ENCODE measurements at regions not wholly inside any gene's neighbourhood (a gene's known extent, or its start where the extent isn't known, plus 50 kb on each side); places are given as distances from the start of the nearest gene placed in this dataset.
"Not testable (repeated sequence)": the region's sequence is repeated elsewhere in the genome, so short reads cannot be mapped to it uniquely, and the experiment has no call there.

DNA sequence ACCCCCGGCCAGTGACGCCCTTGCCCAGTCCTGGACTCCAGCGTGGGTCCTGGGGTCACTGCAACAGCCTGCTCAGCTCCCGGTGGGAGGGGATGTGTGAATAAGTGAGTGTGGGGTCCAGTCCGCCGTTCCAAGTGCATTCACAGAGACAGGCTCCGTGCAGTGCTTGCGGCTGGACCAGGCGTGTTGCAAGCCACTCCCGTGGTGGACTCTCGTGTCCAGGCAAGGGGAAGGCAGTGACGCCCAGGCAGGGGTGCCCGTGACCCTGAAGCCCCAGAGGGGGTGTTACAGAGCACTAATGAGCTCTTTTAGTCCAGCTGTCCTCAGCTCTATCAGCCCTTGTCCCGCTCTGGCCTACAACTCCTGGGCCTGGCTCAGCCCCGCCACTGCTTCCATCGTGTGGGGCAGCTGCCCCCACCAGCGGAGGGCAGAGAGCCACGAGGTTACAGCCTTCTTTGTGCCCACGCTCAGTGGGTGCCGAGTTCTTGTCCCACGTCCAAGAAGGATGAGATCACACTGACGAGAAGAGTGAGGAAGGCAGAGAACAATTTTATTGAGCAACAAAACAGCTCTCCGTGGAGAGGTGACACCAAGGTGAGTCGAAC, 1807.5 kb downstream of the LRRC4C start:
- Histone ChIP-seq H3K4me3 (ENCODE audit: low read length) (no peak overlapping the region), H2BK120ac (ENCODE audit: low read depth, low read length) (no peak overlapping the region), H3K79me1 (ENCODE audit: low read length) (no peaks in the 10 kb centered on the region), H2BK5ac (ENCODE audit: low read length) (no peak overlapping the region), H4K8ac (ENCODE audit: low read depth, low read length) (no peak overlapping the region), H3K27me3 (ENCODE audit: insufficient read depth, low read length, poor library complexity) (no peaks in the 10 kb centered on the region), H3K4ac (ENCODE audit: low read depth, low read length) (no peak overlapping the region), H3K9ac (ENCODE audit: low read length) (no peak overlapping the region), H3K18ac (ENCODE audit: low read length) (no peak overlapping the region), H3K36me3 (ENCODE audit: control insufficient read depth, insufficient read depth, low read length) (no peaks in the 10 kb centered on the region), H2BK15ac (replicated peaks; ENCODE audit: low read depth) (no peak overlapping the region), H2AK5ac (ENCODE audit: low read length) (no peak overlapping the region), H3K56ac (ENCODE audit: low read length) (no peak overlapping the region), H3K79me2 (ENCODE audit: control insufficient read depth, insufficient read depth, low read length) (no peaks in the 10 kb centered on the region), H3K27ac (ENCODE audit: low read depth, low read length) (no peak overlapping the region), H4K5ac (ENCODE audit: low read length) (no peak overlapping the region), H3K4me2 (ENCODE audit: low read length) (no peak overlapping the region), H3K23ac (ENCODE audit: low read length) (no peak overlapping the region), H3K4me1 (ENCODE audit: control insufficient read depth, low read depth, low read length) (no peaks in the 10 kb centered on the region)
- DNase-seq = no peak
- no CpG with 5 or more reads among the region's 24 CpGs for WGBS (ENCODE audit: extremely low coverage, insufficient coverage, low lambda C conversion rate)

GRCh38 chr11:39641751-39642150, 1817.7 kb downstream of the LRRC4C start:
- Histone ChIP-seq H2BK15ac (replicated peaks; ENCODE audit: low read depth) (no peak overlapping the region), H4K8ac (ENCODE audit: low read depth, low read length) (no peak overlapping the region), H3K27ac (ENCODE audit: low read depth, low read length) (no peak overlapping the region), H3K18ac (ENCODE audit: low read length) (no peak overlapping the region), H3K4me1 (ENCODE audit: control insufficient read depth, low read depth, low read length) (no peaks in the 10 kb centered on the region), H3K27me3 (ENCODE audit: insufficient read depth, low read length, poor library complexity) (no peaks in the 10 kb centered on the region), H4K5ac (ENCODE audit: low read length) (no peak overlapping the region), H3K4ac (ENCODE audit: low read depth, low read length) (no peak overlapping the region), H2AK5ac (ENCODE audit: low read length) (no peak overlapping the region), H2BK120ac (ENCODE audit: low read depth, low read length) (no peak overlapping the region), H3K79me2 (ENCODE audit: control insufficient read depth, insufficient read depth, low read length) (no peaks in the 10 kb centered on the region), H3K23ac (ENCODE audit: low read length) (no peak overlapping the region), H2BK5ac (ENCODE audit: low read length) (no peak overlapping the region), H3K36me3 (ENCODE audit: control insufficient read depth, insufficient read depth, low read length) (no peaks in the 10 kb centered on the region), H3K4me3 (ENCODE audit: low read length) (no peak overlapping the region), H3K56ac (ENCODE audit: low read length) (no peak overlapping the region), H3K9ac (ENCODE audit: low read length) (no peak overlapping the region), H3K4me2 (ENCODE audit: low read length) (no peak overlapping the region), H3K79me1 (ENCODE audit: low read length) (no peaks in the 10 kb centered on the region)
- DNase-seq = no peak
- WGBS (ENCODE audit: extremely low coverage, insufficient coverage, low lambda C conversion rate) = no CpG with 5 or more reads among the region's 4 CpGs

GRCh38 chr11:39630365-39630764, 1829.1 kb downstream of the LRRC4C start:
- Histone ChIP-seq H3K36me3 (ENCODE audit: control insufficient read depth, insufficient read depth, low read length) (no peaks in the 10 kb centered on the region), H3K4ac (ENCODE audit: low read depth, low read length) (no peak overlapping the region), H3K23ac (ENCODE audit: low read length) (no peak overlapping the region), H3K79me1 (ENCODE audit: low read length) (no peaks in the 10 kb centered on the region), H3K4me1 (ENCODE audit: control insufficient read depth, low read depth, low read length) (no peaks in the 10 kb centered on the region), H3K79me2 (ENCODE audit: control insufficient read depth, insufficient read depth, low read length) (no peaks in the 10 kb centered on the region), H3K56ac (ENCODE audit: low read length) (no peak overlapping the region), H3K4me3 (ENCODE audit: low read length) (no peak overlapping the region), H4K5ac (ENCODE audit: low read length) (no peak overlapping the region), H3K27ac (ENCODE audit: low read depth, low read length) (no peak overlapping the region), H2BK120ac (ENCODE audit: low read depth, low read length) (no peak overlapping the region), H3K18ac (ENCODE audit: low read length) (no peak overlapping the region), H3K4me2 (ENCODE audit: low read length) (no peak overlapping the region), H3K27me3 (ENCODE audit: insufficient read depth, low read length, poor library complexity) (no peaks in the 10 kb centered on the region), H3K9ac (ENCODE audit: low read length) (no peak overlapping the region), H2BK15ac (replicated peaks; ENCODE audit: low read depth) (no peak overlapping the region), H4K8ac (ENCODE audit: low read depth, low read length) (no peak overlapping the region), H2AK5ac (ENCODE audit: low read length) (no peak overlapping the region), H2BK5ac (ENCODE audit: low read length) (no peak overlapping the region)
- no CpG with 5 or more reads among the region's 2 CpGs for WGBS (ENCODE audit: extremely low coverage, insufficient coverage, low lambda C conversion rate)
- no peak for DNase-seq

- Histone ChIP-seq H3K79me2 (ENCODE audit: control insufficient read depth, insufficient read depth, low read length) (no peaks in the 10 kb centered on the region), H3K18ac (ENCODE audit: low read length) (no peak overlapping the region), H3K23ac (ENCODE audit: low read length) (no peak overlapping the region), H2BK5ac (ENCODE audit: low read length) (no peak overlapping the region), H3K4me3 (ENCODE audit: low read length) (no peak overlapping the region), H3K36me3 (ENCODE audit: control insufficient read depth, insufficient read depth, low read length) (no peaks in the 10 kb centered on the region), H4K8ac (ENCODE audit: low read depth, low read length) (no peak overlapping the region), H3K4me1 (ENCODE audit: control insufficient read depth, low read depth, low read length) (no peaks in the 10 kb centered on the region), H2BK120ac (ENCODE audit: low read depth, low read length) (no peak overlapping the region), H3K27me3 (ENCODE audit: insufficient read depth, low read length, poor library complexity) (no peaks in the 10 kb centered on the region), H3K4me2 (ENCODE audit: low read length) (no peak overlapping the region), H3K9ac (ENCODE audit: low read length) (no peak overlapping the region), H3K4ac (ENCODE audit: low read depth, low read length) (no peak overlapping the region), H2AK5ac (ENCODE audit: low read length) (no peak overlapping the region), H3K56ac (ENCODE audit: low read length) (no peak overlapping the region), H2BK15ac (replicated peaks; ENCODE audit: low read depth) (no peak overlapping the region), H3K79me1 (ENCODE audit: low read length) (no peaks in the 10 kb centered on the region), H4K5ac (ENCODE audit: low read length) (no peak overlapping the region), H3K27ac (ENCODE audit: low read depth, low read length) (no peak overlapping the region)
- no CpG with 5 or more reads among the region's 2 CpGs for WGBS (ENCODE audit: extremely low coverage, insufficient coverage, low lambda C conversion rate)
- DNase-seq = no peak
Measured at GRCh38 chr11:39628311-39628710, 1831.1 kb downstream of the LRRC4C start.

- H4K8ac ChIP-seq (ENCODE audit: low read depth, low read length); H3K27me3 ChIP-seq (ENCODE audit: insufficient read depth, low read length, poor library complexity); H2BK120ac ChIP-seq (ENCODE audit: low read depth, low read length); H3K4ac ChIP-seq (ENCODE audit: low read depth, low read length); H3K4me3 ChIP-seq (ENCODE audit: low read length); H3K4me1 ChIP-seq (ENCODE audit: control insufficient read depth, low read depth, low read length); H3K4me2 ChIP-seq (ENCODE audit: low read length); H3K9ac ChIP-seq (ENCODE audit: low read length); H3K56ac ChIP-seq (ENCODE audit: low read length); H2BK15ac ChIP-seq (replicated peaks; ENCODE audit: low read depth); H3K36me3 ChIP-seq (ENCODE audit: control insufficient read depth, insufficient read depth, low read length); H3K79me2 ChIP-seq (ENCODE audit: control insufficient read depth, insufficient read depth, low read length); H2AK5ac ChIP-seq (ENCODE audit: low read length); H3K27ac ChIP-seq (ENCODE audit: low read depth, low read length); H3K79me1 ChIP-seq (ENCODE audit: low read length); H2BK5ac ChIP-seq (ENCODE audit: low read length); H3K23ac ChIP-seq (ENCODE audit: low read length); H4K5ac ChIP-seq (ENCODE audit: low read length); H3K18ac ChIP-seq (ENCODE audit: low read length); DNase-seq: not testable (repeated sequence)
- WGBS (ENCODE audit: extremely low coverage, insufficient coverage, low lambda C conversion rate) = no CpG with 5 or more reads among the region's 3 CpGs
Measured at GRCh38 chr11:39620309-39620708, 1839.1 kb downstream of the LRRC4C start.

GRCh38 chr11:39617971-39618370, 1841.5 kb downstream of the LRRC4C start:
- no peak overlapping the region for H3K27ac ChIP-seq (ENCODE audit: low read depth, low read length)
- H4K8ac ChIP-seq (ENCODE audit: low read depth, low read length) = no peak overlapping the region
- H3K4me2 ChIP-seq (ENCODE audit: low read length) = no peak overlapping the region
- no peaks in the 10 kb centered on the region for H3K79me2 ChIP-seq (ENCODE audit: control insufficient read depth, insufficient read depth, low read length)
- no peaks in the 10 kb centered on the region for H3K4me1 ChIP-seq (ENCODE audit: control insufficient read depth, low read depth, low read length)
- H3K27me3 ChIP-seq (ENCODE audit: insufficient read depth, low read length, poor library complexity) = no peaks in the 10 kb centered on the region
- H3K18ac ChIP-seq (ENCODE audit: low read length) = no peak overlapping the region
- no peak overlapping the region for H4K5ac ChIP-seq (ENCODE audit: low read length)
- no peak for DNase-seq
- H3K56ac ChIP-seq (ENCODE audit: low read length) = no peak overlapping the region
- whole genome bisulfite sequencing (ENCODE audit: extremely low coverage, insufficient coverage, low lambda C conversion rate) = no CpG with 5 or more reads among the region's 2 CpGs
- H3K9ac ChIP-seq (ENCODE audit: low read length) = no peak overlapping the region
- no peak overlapping the region for H2AK5ac ChIP-seq (ENCODE audit: low read length)
- H2BK5ac ChIP-seq (ENCODE audit: low read length) = no peak overlapping the region
- H2BK15ac ChIP-seq (replicated peaks; ENCODE audit: low read depth) = no peak overlapping the region
- no peak overlapping the region for H2BK120ac ChIP-seq (ENCODE audit: low read depth, low read length)
- H3K4me3 ChIP-seq (ENCODE audit: low read length) = no peak overlapping the region
- no peak overlapping the region for H3K4ac ChIP-seq (ENCODE audit: low read depth, low read length)
- no peak overlapping the region for H3K23ac ChIP-seq (ENCODE audit: low read length)
- H3K36me3 ChIP-seq (ENCODE audit: control insufficient read depth, insufficient read depth, low read length) = no peaks in the 10 kb centered on the region
- H3K79me1 ChIP-seq (ENCODE audit: low read length) = no peaks in the 10 kb centered on the region

All from mesendoderm (in vitro differentiated cells).